ENCODE measurements at regions not wholly inside any gene's neighbourhood (a gene's known extent, or its start where the extent isn't known, plus 50 kb on each side); places are given as distances from the start of the nearest gene placed in this dataset.

- Mint-ChIP-seq H3K36me3 (ENCODE audit: insufficient read depth, unreplicated experiment) (no peaks in the 10 kb centered on the region), H3K4me1 (ENCODE audit: low read depth, unreplicated experiment) (no peaks in the 10 kb centered on the region), H3K27ac (ENCODE audit: unreplicated experiment) (no peak overlapping the region)
Observed at GRCh38 chr5:60366489-60366888, 333.5 kb downstream of the DEPDC1B start.

GRCh38 chr5:60365001-60365400 is 335.0 kb downstream of the DEPDC1B start:
- Mint-ChIP-seq H3K27ac (ENCODE audit: unreplicated experiment) (no peak overlapping the region), H3K27me3 (ENCODE audit: insufficient read depth, unreplicated experiment) (no peaks in the 10 kb centered on the region), H3K4me1 (ENCODE audit: low read depth, unreplicated experiment) (no peaks in the 10 kb centered on the region), H3K9me3 (ENCODE audit: unreplicated experiment) (no peaks in the 10 kb centered on the region), H3K4me3 (ENCODE audit: unreplicated experiment) (no peak overlapping the region), H3K36me3 (ENCODE audit: insufficient read depth, unreplicated experiment) (no peaks in the 10 kb centered on the region)
- POLR2A ChIA-PET = no interaction called here
- no peak overlapping the region for H3K4me3 ChIP-seq (ENCODE audit: low read depth, low read length)
- BruUV-seq (replicated peaks) = no TSS peak
- H3K36me3 ChIP-seq (ENCODE audit: control insufficient read depth, insufficient read depth, low read length) = no peaks in the 10 kb centered on the region
- no peak for TF ChIP-seq CTCF (IDR thresholded peaks at IDR 0.05; ENCODE audit: insufficient read depth in 1 of 2, low read depth in 1 of 2, low read length in 1 of 2, severe bottlenecking in 1 of 2, unreplicated experiment in 1 of 2)
- H3K9me3 ChIP-seq = no peaks in the 10 kb centered on the region
- no peaks in the 10 kb centered on the region for H3K27me3 ChIP-seq (replicated peaks; ENCODE audit: control insufficient read depth, insufficient read depth, low read length)
- no peaks in the 10 kb centered on the region; the same call in 1 of the 2 replicates for H3K4me1 ChIP-seq
- CTCF ChIA-PET = no interaction called here
- no peak for DNase-seq
- intact Hi-C loops (cut with micrococcal nuclease; ENCODE audit: unreplicated experiment) = no loop called here

More at GRCh38 chr5:60366489-60366888, 333.5 kb downstream of the DEPDC1B start:
- no peak overlapping the region for H3K4me3 Mint-ChIP-seq (ENCODE audit: unreplicated experiment)
- ChIA-PET CTCF (no interaction called here), POLR2A (no interaction called here)
- TF ChIP-seq CTCF (IDR thresholded peaks at IDR 0.05; ENCODE audit: insufficient read depth in 1 of 2, low read depth in 1 of 2, low read length in 1 of 2, severe bottlenecking in 1 of 2, unreplicated experiment in 1 of 2) = no peak
- Histone ChIP-seq H3K4me1 (no peaks in the 10 kb centered on the region; the same call in 1 of the 2 replicates), H3K4me3 (ENCODE audit: low read depth, low read length) (no peak overlapping the region), H3K27me3 (replicated peaks; ENCODE audit: control insufficient read depth, insufficient read depth, low read length) (no peaks in the 10 kb centered on the region), H3K9me3 (no peaks in the 10 kb centered on the region), H3K36me3 (ENCODE audit: control insufficient read depth, insufficient read depth, low read length) (no peaks in the 10 kb centered on the region)
- BruUV-seq (replicated peaks) = no TSS peak
- H3K9me3 Mint-ChIP-seq (ENCODE audit: unreplicated experiment) = no peaks in the 10 kb centered on the region
- no peaks in the 10 kb centered on the region for H3K27me3 Mint-ChIP-seq (ENCODE audit: insufficient read depth, unreplicated experiment)
- no peak for DNase-seq
- intact Hi-C loops (cut with micrococcal nuclease; ENCODE audit: unreplicated experiment) = no loop called here

GRCh38 chr5:60362158-60362557 is 337.8 kb downstream of the DEPDC1B start:
- Mint-ChIP-seq H3K27ac (ENCODE audit: unreplicated experiment) (no peak overlapping the region), H3K27me3 (ENCODE audit: insufficient read depth, unreplicated experiment) (peaks cover 3% of the 10 kb centered on the region), H3K4me3 (ENCODE audit: unreplicated experiment) (no peak overlapping the region), H3K36me3 (ENCODE audit: insufficient read depth, unreplicated experiment) (no peaks in the 10 kb centered on the region), H3K9me3 (ENCODE audit: unreplicated experiment) (no peaks in the 10 kb centered on the region), H3K4me1 (ENCODE audit: low read depth, unreplicated experiment) (no peaks in the 10 kb centered on the region)
- ChIA-PET POLR2A (no interaction called here), CTCF (no interaction called here)
- no peak overlapping the region for H3K4me3 ChIP-seq (ENCODE audit: low read depth, low read length)
- no peaks in the 10 kb centered on the region for H3K27me3 ChIP-seq (replicated peaks; ENCODE audit: control insufficient read depth, insufficient read depth, low read length)
- no peak for TF ChIP-seq CTCF (IDR thresholded peaks at IDR 0.05; ENCODE audit: insufficient read depth in 1 of 2, low read depth in 1 of 2, low read length in 1 of 2, severe bottlenecking in 1 of 2, unreplicated experiment in 1 of 2)
- no peak for DNase-seq
- H3K36me3 ChIP-seq (ENCODE audit: control insufficient read depth, insufficient read depth, low read length) = no peaks in the 10 kb centered on the region
- no peaks in the 10 kb centered on the region for H3K9me3 ChIP-seq
- intact Hi-C loops (cut with micrococcal nuclease; ENCODE audit: unreplicated experiment) = no loop called here
- no TSS peak for BruUV-seq (replicated peaks)
- H3K4me1 ChIP-seq = no peaks in the 10 kb centered on the region; the same call in 1 of the 2 replicates
